ENCODE measurements at regions not wholly inside any gene's neighbourhood (a gene's known extent, or its start where the extent isn't known, plus 50 kb on each side); places are given as distances from the start of the nearest gene placed in this dataset.

GRCh38 chr1:209363112-209363511 is 220.4 kb upstream of the CAMK1G start:
- no peaks in the 10 kb centered on the region; the same call in 2 of the 3 replicates for H3K9me3 Mint-ChIP-seq
- Histone ChIP-seq H3K4me1 (ENCODE audit: insufficient read depth) (peaks cover 22% of the 10 kb centered on the region), H3K36me3 (ENCODE audit: insufficient read depth) (no peaks in the 10 kb centered on the region), H2AFZ (peak overlapping the region; percentile 81), H3K9me2 (ENCODE audit: insufficient read depth) (peaks cover 9% of the 10 kb centered on the region; the same call in 1 of the 2 replicates), H3K4me2 (0 out of 2 replicates have a peak overlapping the region, but pooled peaks have one; percentile 6), H3K27me3 (ENCODE audit: insufficient read depth) (no peaks in the 10 kb centered on the region), H3K27ac (ENCODE audit: low read depth) (no peak overlapping the region), H3K4me3 (no peak overlapping the region), H4K20me1 (replicated peaks; ENCODE audit: insufficient read depth) (no peaks in the 10 kb centered on the region), H3K79me2 (replicated peaks; ENCODE audit: insufficient read depth) (no peaks in the 10 kb centered on the region), H3F3A (replicated peaks; ENCODE audit: low read depth) (no peaks in the 10 kb centered on the region)
- DNase-seq (ENCODE audit: low spot score): peak; percentile 29
- peaks cover 4% of the 10 kb centered on the region; the same call in 1 of the 3 replicates for H3K36me3 Mint-ChIP-seq (ENCODE audit: low read depth)
- TF ChIP-seq ETS1 (IDR thresholded peaks at IDR 0.05): no peak
- peaks cover under 1% of the 10 kb centered on the region for H3K27me3 Mint-ChIP-seq (ENCODE audit: insufficient read depth, low read depth, poor library complexity)
- H3K27ac Mint-ChIP-seq: no peak overlapping the region
- no peak overlapping the region for H3K4me3 Mint-ChIP-seq
- H3K4me1 Mint-ChIP-seq: peaks cover 15% of the 10 kb centered on the region
- ATAC-seq: peak; percentile 70

- Histone ChIP-seq H3K9me2 (ENCODE audit: insufficient read depth) (peaks cover 12% of the 10 kb centered on the region; the same call in 1 of the 2 replicates), H3K27ac (ENCODE audit: low read depth) (no peak overlapping the region), H3K4me2 (no peak overlapping the region), H3K4me1 (ENCODE audit: insufficient read depth) (peaks cover 22% of the 10 kb centered on the region), H3K36me3 (ENCODE audit: insufficient read depth) (no peaks in the 10 kb centered on the region), H3F3A (replicated peaks; ENCODE audit: low read depth) (no peaks in the 10 kb centered on the region), H3K4me3 (no peak overlapping the region), H2AFZ (peak overlapping the region; percentile 2), H3K79me2 (replicated peaks; ENCODE audit: insufficient read depth) (no peaks in the 10 kb centered on the region), H4K20me1 (replicated peaks; ENCODE audit: insufficient read depth) (no peaks in the 10 kb centered on the region), H3K27me3 (ENCODE audit: insufficient read depth) (no peaks in the 10 kb centered on the region)
- Mint-ChIP-seq H3K27me3 (ENCODE audit: insufficient read depth, low read depth, poor library complexity) (peaks cover 2% of the 10 kb centered on the region), H3K9me3 (no peaks in the 10 kb centered on the region; the same call in 2 of the 3 replicates), H3K4me1 (peaks cover 15% of the 10 kb centered on the region), H3K36me3 (ENCODE audit: low read depth) (peaks cover 4% of the 10 kb centered on the region; the same call in 1 of the 3 replicates), H3K27ac (no peak overlapping the region), H3K4me3 (no peak overlapping the region)
- DNase-seq (ENCODE audit: low spot score): no peak
- ATAC-seq: no peak
- TF ChIP-seq ZNF114 (CRISPR knock-in tag; IDR thresholded peaks at IDR 0.05) (no peak), ZNF331 (CRISPR knock-in tag; IDR thresholded peaks at IDR 0.05; ENCODE audit: low read depth) (no peak), ETS1 (IDR thresholded peaks at IDR 0.05) (no peak), JUNB (IDR thresholded peaks at IDR 0.05; ENCODE audit: unreplicated experiment) (no peak), EZH2phosphoT487 (IDR thresholded peaks at IDR 0.05; ENCODE audit: unreplicated experiment) (no peak)
- TF ChIP-seq, protein P1, sequence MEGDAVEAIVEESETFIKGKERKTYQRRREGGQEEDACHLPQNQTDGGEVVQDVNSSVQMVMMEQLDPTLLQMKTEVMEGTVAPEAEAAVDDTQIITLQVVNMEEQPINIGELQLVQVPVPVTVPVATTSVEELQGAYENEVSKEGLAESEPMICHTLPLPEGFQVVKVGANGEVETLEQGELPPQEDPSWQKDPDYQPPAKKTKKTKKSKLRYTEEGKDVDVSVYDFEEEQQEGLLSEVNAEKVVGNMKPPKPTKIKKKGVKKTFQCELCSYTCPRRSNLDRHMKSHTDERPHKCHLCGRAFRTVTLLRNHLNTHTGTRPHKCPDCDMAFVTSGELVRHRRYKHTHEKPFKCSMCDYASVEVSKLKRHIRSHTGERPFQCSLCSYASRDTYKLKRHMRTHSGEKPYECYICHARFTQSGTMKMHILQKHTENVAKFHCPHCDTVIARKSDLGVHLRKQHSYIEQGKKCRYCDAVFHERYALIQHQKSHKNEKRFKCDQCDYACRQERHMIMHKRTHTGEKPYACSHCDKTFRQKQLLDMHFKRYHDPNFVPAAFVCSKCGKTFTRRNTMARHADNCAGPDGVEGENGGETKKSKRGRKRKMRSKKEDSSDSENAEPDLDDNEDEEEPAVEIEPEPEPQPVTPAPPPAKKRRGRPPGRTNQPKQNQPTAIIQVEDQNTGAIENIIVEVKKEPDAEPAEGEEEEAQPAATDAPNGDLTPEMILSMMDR (conservative IDR thresholded peaks at IDR 0.05; ENCODE audit: low read depth in 2 of 2): no peak
These were observed 218.8 kb upstream of the CAMK1G start for GRCh38 chr1:209364716-209365115.

Measured in GM23338 (cell line).